Ovary (tissue), 7 donors: ENCODE measurements at regions not wholly inside any gene's neighbourhood (a gene's known extent, or its start where the extent isn't known, plus 50 kb on each side); places are given as distances from the start of the nearest gene placed in this dataset.
"Not testable (repeated sequence)": the region's sequence is repeated elsewhere in the genome, so short reads cannot be mapped to it uniquely, and the experiment has no call there.

Experiments used
- DNase-seq, 5 donors: peaks; one replicate each; pipeline ENCODE4 v3.0.0-alpha.2; 2019 to 2020
- H3K27ac ChIP-seq, 2 donors: fragments of 200-600 bp; one replicate each; pipeline versions ENCODE4 v1.5.1 to v1.8.0; 2019 to 2022
- H3K27me3 ChIP-seq: fragments of 200-600 bp; one replicate; pipeline ENCODE4 v1.8.0; 2022
- H3K36me3 ChIP-seq: fragments of 200-600 bp; sonication (generic); one replicate; pipeline ENCODE4 v1.5.1; 2019
- H3K4me1 ChIP-seq: one replicate; pipeline ENCODE4 v1.8.1; 2013; ENCODE audit warnings: mild to moderate bottlenecking, moderate library complexity; ENCODE audit not compliant: insufficient read depth
- H3K4me3 ChIP-seq: fragments of 200-600 bp; sonication (generic); one replicate; pipeline ENCODE4 v1.5.1; 2017
- H3K9me3 ChIP-seq, 2 donors: fragments of 200-600 bp in 1 of 2; sonication (generic) in 1 of 2; one replicate each; pipeline versions ENCODE4 v1.5.1 to v1.8.1; 2013 to 2019; ENCODE audit warnings: mild to moderate bottlenecking in 1 of 2, moderate library complexity in 1 of 2
- CTCF ChIP-seq, 3 donors: fragments of 450-650 bp in 2 of 3; fragments of 200-600 bp in 1 of 3; IDR thresholded peaks; one replicate each; pipeline versions ENCODE4 v1.5.1 to v1.8.0; 2016 to 2022; ENCODE audit warnings: antibody characterized with exemption in 3 of 3, mild to moderate bottlenecking in 1 of 3
- EP300 ChIP-seq: sonication (generic); formaldehyde crosslinking; IDR thresholded peaks from one replicate; pipeline ENCODE4 v1.6.1; 2017; ENCODE audit warnings: antibody characterized with exemption
- POLR2A ChIP-seq: fragments of 450-650 bp; IDR thresholded peaks from one replicate; pipeline ENCODE4 v1.6.1; 2017; ENCODE audit warnings: antibody characterized with exemption, mild to moderate bottlenecking, moderate library complexity
- WGBS, 3 donors: extraction: QIAGEN DNeasy Blood & Tissue Kit in 1 of 3; methylation state at CpG; one replicate each; pipeline versions ENCODE4 v1.1.5 to v1.1.7; 2013 to 2017; 5-methylcytosine and 5-hydroxymethylcytosine counted together
- intact Hi-C, 4 donors: fragments of 100-400 bp; cut with DNase I; formaldehyde crosslinking; loops; one replicate each; pipeline versions ENCODE4 v1.11.0 to v1.15.1; 2022 to 2023
- donor health status: DM: no; HTN: no; CAD: no; lungs with moderate emphysema.
- donor health status: DM: no; HTN: no; CAD: no.
- donor health status: Bipolar disorder and iron deficiency.
- donor health status: DM: no; HTN: no; CAD: no.
- donor health status: DM: yes; HTN: yes; CAD: no.

GRCh38 chr20:40875116-40876085 is 153.2 kb upstream of the TOP1 start:
- Histone ChIP-seq H3K27ac (no peak overlapping the region), H3K4me1 (no peaks in the 10 kb centered on the region), H3K36me3 (no peaks in the 10 kb centered on the region), H3K4me3 (no peak overlapping the region), H3K9me3 (peaks cover 0 to 3% of the 10 kb centered on the region in 2 donors), H3K27me3 (no peaks in the 10 kb centered on the region)
- TF ChIP-seq CTCF (IDR thresholded peaks at IDR 0.05) (no peak), POLR2A (no peak), EP300 (no peak)
- 63 to 67% (median 67%) methylated on average over 9 of the region's 9 CpGs for WGBS, 3 donors
- intact Hi-C loops: loop anchor here in 1 of 4 donors (10.0 kb wide), 1 partner anchor 469 kb away; the partner anchor contains the start of gene LPIN3
- DNase-seq: no peak

GRCh38 chr20:40878099-40878498 is 150.5 kb upstream of the TOP1 start:
- H3K36me3 ChIP-seq, H3K27ac ChIP-seq, H3K4me3 ChIP-seq, H3K4me1 ChIP-seq, DNase-seq, H3K27me3 ChIP-seq: not testable (repeated sequence)
- WGBS, 3 donors: 90 to 97% (median 94%) methylated on average over 1 of the region's 1 CpG
- H3K9me3 ChIP-seq: peaks cover 0 to 10% of the 10 kb centered on the region in 2 donors
- intact Hi-C loops: loop anchor here in 1 of 4 donors (10.0 kb wide), 1 partner anchor 467 kb away; the partner anchor contains the start of gene LPIN3

- DNase-seq: no peak
- 65 to 75% (median 75%) methylated on average over 3 of the region's 3 CpGs for WGBS, 3 donors
- Histone ChIP-seq H3K36me3 (no peaks in the 10 kb centered on the region), H3K27ac (no peak overlapping the region), H3K4me3 (no peak overlapping the region), H3K27me3 (no peaks in the 10 kb centered on the region), H3K4me1 (no peaks in the 10 kb centered on the region), H3K9me3 (peaks cover 0 to 10% of the 10 kb centered on the region in 2 donors)
- TF ChIP-seq CTCF (IDR thresholded peaks at IDR 0.05) (no peak), EP300 (no peak), POLR2A (no peak)
- intact Hi-C loops: no loop called here
Observed at GRCh38 chr20:40880063-40880728, 148.4 kb upstream of the TOP1 start.

- Histone ChIP-seq H3K36me3 (no peaks in the 10 kb centered on the region), H3K4me3 (no peak overlapping the region), H3K27me3 (no peaks in the 10 kb centered on the region), H3K27ac (no peak overlapping the region), H3K4me1 (no peaks in the 10 kb centered on the region), H3K9me3 (peaks cover 0 to 10% of the 10 kb centered on the region in 2 donors)
- intact Hi-C loops: no loop called here
- no peak for DNase-seq
- TF ChIP-seq EP300 (no peak), CTCF (IDR thresholded peaks at IDR 0.05) (no peak), POLR2A (no peak)
- WGBS, 3 donors: 41 to 63% (median 46%) methylated on average over 2 of the region's 2 CpGs
Observed at GRCh38 chr20:40880729-40881109, 147.9 kb upstream of the TOP1 start.
